Esophagus squamous epithelium (tissue), 4 donors: ENCODE measurements at regions not wholly inside any gene's neighbourhood (a gene's known extent, or its start where the extent isn't known, plus 50 kb on each side); places are given as distances from the start of the nearest gene placed in this dataset.

ENCODE experiments used
- CTCF ChIP-seq, 6 experiments: fragments of 450-650 bp in 4 of 6; fragments of 200-600 bp in 2 of 6; sonication (generic) in 2 of 6; IDR thresholded peaks; one replicate each; pipeline ENCODE4 v1.5.1; 2016 to 2019; ENCODE audit warnings: antibody characterized with exemption in 6 of 6, mild to moderate bottlenecking in 4 of 6, moderate library complexity in 4 of 6
- POLR2A ChIP-seq, 4 donors: fragments of 450-650 bp; IDR thresholded peaks; one replicate each; pipeline ENCODE4 v1.6.1; 2017; ENCODE audit warnings: antibody characterized with exemption in 4 of 4, mild to moderate bottlenecking in 4 of 4, moderate library complexity in 3 of 4

GRCh38 chr2:13102397-13103063 is 385.8 kb downstream of the TRIB2 start:
- TF ChIP-seq POLR2A (IDR thresholded peaks at IDR 0.05) = no peak
- no peak for TF ChIP-seq CTCF (IDR thresholded peaks at IDR 0.05)
